HepG2 (cell line): ENCODE measurements at regions not wholly inside any gene's neighbourhood (a gene's known extent, or its start where the extent isn't known, plus 50 kb on each side); places are given as distances from the start of the nearest gene placed in this dataset.
A peak's percentile ranks its signal among the peaks of the same experiment; 100 is the strongest.

Experiments
- FOSL1 ChIP-seq: sonication (generic); formaldehyde crosslinking; IDR thresholded peaks from 2 replicates; pipeline ENCODE4 v1.9.0; 2021; ENCODE audit warnings: missing genetic modification reagents, borderline replicate concordance
- FOXP1 ChIP-seq, 2 experiments: fragments of 450-650 bp in 1 of 2; IDR thresholded peaks; 2 replicates each; pipeline ENCODE4 v1.6.1; 2017 to 2018; ENCODE audit warnings: antibody characterized with exemption in 1 of 2
- HHEX ChIP-seq: IDR thresholded peaks from 2 replicates; pipeline ENCODE4 v1.6.1; 2016; ENCODE audit warnings: control low read depth
- NFE2L2 ChIP-seq: fragments of 150-350 bp; IDR thresholded peaks from 2 replicates; pipeline ENCODE4 v1.6.1; 2014; ENCODE audit warnings: low read length
- RAD51 ChIP-seq: fragments of 450-650 bp; IDR thresholded peaks from 2 replicates; pipeline ENCODE4 v1.6.1; 2016; ENCODE audit warnings: borderline replicate concordance
- REPIN1 ChIP-seq: sonication (generic); formaldehyde crosslinking; IDR thresholded peaks from 2 replicates; pipeline ENCODE4 v1.8.0; 2022; ENCODE audit warnings: missing genetic modification reagents, low read depth, mild to moderate bottlenecking, borderline replicate concordance
- RERE ChIP-seq: IDR thresholded peaks from 2 replicates; pipeline ENCODE4 v1.6.1; 2016; ENCODE audit warnings: low read depth, missing genetic modification reagents, missing compliant biosample characterization
- REXO4 ChIP-seq: sonication (generic); formaldehyde crosslinking; IDR thresholded peaks from 2 replicates; pipeline ENCODE4 v1.8.0; 2022; ENCODE audit warnings: missing genetic modification reagents, mild to moderate bottlenecking, borderline replicate concordance
- TRIM24 ChIP-seq: sonication (generic); formaldehyde crosslinking; IDR thresholded peaks from 2 replicates; pipeline ENCODE4 v1.8.0; 2022; ENCODE audit warnings: mild to moderate bottlenecking, missing genetic modification reagents
- ZNF580 ChIP-seq: IDR thresholded peaks from 2 replicates; pipeline ENCODE4 v1.6.1; 2016; ENCODE audit warnings: low read depth, borderline replicate concordance
- ZNF615 ChIP-seq: sonication (generic); formaldehyde crosslinking; IDR thresholded peaks from 2 replicates; pipeline ENCODE4 v1.5.0; 2020; ENCODE audit warnings: mild to moderate bottlenecking, missing genetic modification reagents, borderline replicate concordance
- ZSCAN25 ChIP-seq: sonication (generic); formaldehyde crosslinking; IDR thresholded peaks from 2 replicates; pipeline ENCODE4 v1.8.0; 2022; ENCODE audit warnings: mild to moderate bottlenecking, missing genetic modification reagents
- TF ChIP-seq, protein P1 (sequence below): IDR thresholded peaks from 2 replicates; pipeline ENCODE4 v1.6.1; 2012; ENCODE audit warnings: low read length, improper control_type of control experiment
- TF ChIP-seq, protein P2 (sequence below): sonication (generic); formaldehyde crosslinking; IDR thresholded peaks from 2 replicates; pipeline ENCODE4 v1.4.0; 2020; ENCODE audit warnings: mild to moderate bottlenecking, missing genetic modification reagents, borderline replicate concordance
- TF ChIP-seq, protein P3 (sequence below): sonication (generic); formaldehyde crosslinking; conservative IDR thresholded peaks from 2 replicates; pipeline ENCODE4 v1.8.0; 2022; ENCODE audit warnings: low read depth, missing genetic modification reagents

DNA sequence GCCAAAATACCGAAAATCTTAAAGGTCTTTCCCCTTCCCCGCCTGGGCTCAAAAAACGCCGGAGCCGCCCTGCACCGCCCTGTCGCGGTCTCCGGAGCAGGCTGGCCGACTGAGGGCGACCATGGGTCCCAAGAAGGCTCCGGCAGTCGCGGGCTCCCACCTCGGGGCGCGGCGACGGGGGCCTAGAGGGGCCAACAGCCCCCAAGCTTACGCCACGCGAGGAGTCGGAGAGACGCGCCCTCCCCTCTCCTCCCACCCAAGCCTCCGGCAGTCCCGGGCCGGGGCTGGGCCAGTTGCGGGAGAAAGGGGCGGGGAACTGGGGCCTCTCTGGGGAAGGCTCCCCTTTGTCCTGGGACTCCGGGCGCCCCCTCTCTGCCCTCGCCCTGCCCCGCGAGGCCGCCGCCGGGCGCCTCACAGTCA, 69.2 kb downstream of the GOLGA8B start (continued):
- no peak for TF ChIP-seq REPIN1 (CRISPR knock-in tag)
- TF ChIP-seq RERE (CRISPR knock-in tag) = no peak
- no peak for TF ChIP-seq HHEX (CRISPR knock-in tag)
- TF ChIP-seq, protein P1, sequence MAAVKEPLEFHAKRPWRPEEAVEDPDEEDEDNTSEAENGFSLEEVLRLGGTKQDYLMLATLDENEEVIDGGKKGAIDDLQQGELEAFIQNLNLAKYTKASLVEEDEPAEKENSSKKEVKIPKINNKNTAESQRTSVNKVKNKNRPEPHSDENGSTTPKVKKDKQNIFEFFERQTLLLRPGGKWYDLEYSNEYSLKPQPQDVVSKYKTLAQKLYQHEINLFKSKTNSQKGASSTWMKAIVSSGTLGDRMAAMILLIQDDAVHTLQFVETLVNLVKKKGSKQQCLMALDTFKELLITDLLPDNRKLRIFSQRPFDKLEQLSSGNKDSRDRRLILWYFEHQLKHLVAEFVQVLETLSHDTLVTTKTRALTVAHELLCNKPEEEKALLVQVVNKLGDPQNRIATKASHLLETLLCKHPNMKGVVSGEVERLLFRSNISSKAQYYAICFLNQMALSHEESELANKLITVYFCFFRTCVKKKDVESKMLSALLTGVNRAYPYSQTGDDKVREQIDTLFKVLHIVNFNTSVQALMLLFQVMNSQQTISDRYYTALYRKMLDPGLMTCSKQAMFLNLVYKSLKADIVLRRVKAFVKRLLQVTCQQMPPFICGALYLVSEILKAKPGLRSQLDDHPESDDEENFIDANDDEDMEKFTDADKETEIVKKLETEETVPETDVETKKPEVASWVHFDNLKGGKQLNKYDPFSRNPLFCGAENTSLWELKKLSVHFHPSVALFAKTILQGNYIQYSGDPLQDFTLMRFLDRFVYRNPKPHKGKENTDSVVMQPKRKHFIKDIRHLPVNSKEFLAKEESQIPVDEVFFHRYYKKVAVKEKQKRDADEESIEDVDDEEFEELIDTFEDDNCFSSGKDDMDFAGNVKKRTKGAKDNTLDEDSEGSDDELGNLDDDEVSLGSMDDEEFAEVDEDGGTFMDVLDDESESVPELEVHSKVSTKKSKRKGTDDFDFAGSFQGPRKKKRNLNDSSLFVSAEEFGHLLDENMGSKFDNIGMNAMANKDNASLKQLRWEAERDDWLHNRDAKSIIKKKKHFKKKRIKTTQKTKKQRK = no peak
- no peak for TF ChIP-seq TRIM24 (CRISPR knock-in tag)
- TF ChIP-seq, protein P2, sequence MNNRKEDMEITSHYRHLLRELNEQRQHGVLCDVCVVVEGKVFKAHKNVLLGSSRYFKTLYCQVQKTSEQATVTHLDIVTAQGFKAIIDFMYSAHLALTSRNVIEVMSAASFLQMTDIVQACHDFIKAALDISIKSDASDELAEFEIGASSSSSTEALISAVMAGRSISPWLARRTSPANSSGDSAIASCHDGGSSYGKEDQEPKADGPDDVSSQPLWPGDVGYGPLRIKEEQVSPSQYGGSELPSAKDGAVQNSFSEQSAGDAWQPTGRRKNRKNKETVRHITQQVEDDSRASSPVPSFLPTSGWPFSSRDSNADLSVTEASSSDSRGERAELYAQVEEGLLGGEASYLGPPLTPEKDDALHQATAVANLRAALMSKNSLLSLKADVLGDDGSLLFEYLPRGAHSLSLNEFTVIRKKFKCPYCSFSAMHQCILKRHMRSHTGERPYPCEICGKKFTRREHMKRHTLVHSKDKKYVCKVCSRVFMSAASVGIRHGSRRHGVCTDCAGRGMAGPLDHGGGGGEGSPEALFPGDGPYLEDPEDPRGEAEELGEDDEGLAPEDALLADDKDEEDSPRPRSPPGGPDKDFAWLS (CRISPR knock-in tag) = no peak
- TF ChIP-seq FOSL1 (CRISPR knock-in tag) = no peak
- no peak for TF ChIP-seq FOXP1 (IDR thresholded peaks at IDR 0.05)
- no peak for TF ChIP-seq FOXP1 (CRISPR knock-in tag; IDR thresholded peaks at IDR 0.05)
- TF ChIP-seq ZNF580 (CRISPR knock-in tag) = 0 out of 2 replicates have a peak, but pooled peaks have one; percentile 22
- TF ChIP-seq, protein P3, sequence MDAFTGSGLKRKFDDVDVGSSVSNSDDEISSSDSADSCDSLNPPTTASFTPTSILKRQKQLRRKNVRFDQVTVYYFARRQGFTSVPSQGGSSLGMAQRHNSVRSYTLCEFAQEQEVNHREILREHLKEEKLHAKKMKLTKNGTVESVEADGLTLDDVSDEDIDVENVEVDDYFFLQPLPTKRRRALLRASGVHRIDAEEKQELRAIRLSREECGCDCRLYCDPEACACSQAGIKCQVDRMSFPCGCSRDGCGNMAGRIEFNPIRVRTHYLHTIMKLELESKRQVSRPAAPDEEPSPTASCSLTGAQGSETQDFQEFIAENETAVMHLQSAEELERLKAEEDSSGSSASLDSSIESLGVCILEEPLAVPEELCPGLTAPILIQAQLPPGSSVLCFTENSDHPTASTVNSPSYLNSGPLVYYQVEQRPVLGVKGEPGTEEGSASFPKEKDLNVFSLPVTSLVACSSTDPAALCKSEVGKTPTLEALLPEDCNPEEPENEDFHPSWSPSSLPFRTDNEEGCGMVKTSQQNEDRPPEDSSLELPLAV = no peak
- no peak for TF ChIP-seq REXO4 (CRISPR knock-in tag)
- no peak for TF ChIP-seq NFE2L2
- no peak for TF ChIP-seq ZSCAN25 (CRISPR knock-in tag)
- no peak for TF ChIP-seq RAD51
- TF ChIP-seq ZNF615 (CRISPR knock-in tag) = no peak
